HG03521 (cell line): ENCODE measurements at regions not wholly inside any gene's neighbourhood (a gene's known extent, or its start where the extent isn't known, plus 50 kb on each side); places are given as distances from the start of the nearest gene placed in this dataset.

Experiments used
- ATAC-seq: cut with Tn5 transposase; IDR thresholded peaks from one replicate; pipeline ENCODE4 v1.9.1; 2021; ENCODE audit warnings: mild to moderate bottlenecking, moderate library complexity; ENCODE audit not compliant: unreplicated experiment

DNA sequence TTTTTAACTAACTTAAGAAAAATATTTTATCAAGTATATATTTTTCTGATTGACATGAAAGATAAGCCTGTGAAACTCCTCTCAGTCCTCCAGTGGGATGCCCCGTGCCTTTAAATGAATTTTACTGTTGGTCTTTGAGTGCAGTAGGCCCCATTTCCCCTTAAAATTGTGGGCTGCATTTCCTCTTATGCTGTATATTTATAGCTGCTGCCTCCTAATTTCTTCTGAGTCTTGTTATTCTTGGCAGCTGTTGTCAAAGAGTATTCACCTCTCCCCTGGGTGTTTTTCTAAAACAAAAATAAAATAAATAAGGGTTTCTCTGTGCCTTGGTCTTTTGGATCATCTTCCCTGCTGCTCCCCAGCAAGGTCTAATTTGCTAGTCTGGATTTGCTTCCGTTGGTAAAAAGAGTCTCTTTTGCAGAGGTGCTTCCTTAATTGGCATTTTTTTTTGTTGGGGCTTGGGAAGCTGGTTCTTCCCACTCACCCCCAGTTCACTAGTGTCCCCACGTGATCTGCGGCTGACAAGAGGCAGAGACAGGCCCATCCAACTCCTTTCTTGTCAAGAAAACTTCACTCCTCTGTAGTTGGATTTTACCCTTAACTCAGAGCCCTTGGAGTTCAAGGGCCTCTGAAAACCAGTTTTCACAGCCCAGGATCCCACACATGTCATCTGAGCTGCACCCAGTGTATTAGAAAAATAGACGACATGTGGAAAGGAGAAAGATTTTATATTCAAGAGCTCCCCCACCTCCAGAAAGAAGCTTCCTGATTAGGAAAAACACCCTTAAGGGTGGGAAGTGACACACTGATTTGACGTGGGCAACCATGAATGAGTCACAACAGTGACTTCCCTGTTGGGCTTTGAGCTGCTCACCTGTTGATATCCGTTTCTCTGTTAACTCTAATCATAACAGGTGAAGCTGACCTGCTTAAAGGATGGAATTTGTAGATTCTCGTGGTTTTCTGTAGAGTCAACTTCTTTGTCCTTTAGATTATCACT, 431.5 kb downstream of the DCDC2C start:
- no peak for ATAC-seq

DNA sequence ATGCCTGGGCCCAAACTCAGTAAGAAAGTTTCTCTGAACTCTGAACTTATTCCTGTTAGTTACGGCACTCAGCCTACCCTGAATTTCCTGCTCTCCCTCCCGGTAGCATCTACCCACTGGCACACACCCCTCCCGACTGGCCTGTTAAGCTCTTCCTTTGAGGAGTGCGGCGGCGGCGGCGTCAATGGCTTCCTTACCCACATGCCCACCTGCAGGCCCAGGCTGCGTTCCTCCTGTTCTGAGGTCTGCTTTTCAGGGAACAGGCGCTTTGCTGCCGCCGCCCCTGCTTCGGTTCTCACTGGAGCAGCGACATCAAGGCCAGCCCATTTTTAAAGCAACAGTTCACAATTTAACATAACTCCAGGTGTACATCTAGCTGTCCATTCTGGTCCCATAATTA, 432.4 kb downstream of the DCDC2C start:
- no peak for ATAC-seq

DNA sequence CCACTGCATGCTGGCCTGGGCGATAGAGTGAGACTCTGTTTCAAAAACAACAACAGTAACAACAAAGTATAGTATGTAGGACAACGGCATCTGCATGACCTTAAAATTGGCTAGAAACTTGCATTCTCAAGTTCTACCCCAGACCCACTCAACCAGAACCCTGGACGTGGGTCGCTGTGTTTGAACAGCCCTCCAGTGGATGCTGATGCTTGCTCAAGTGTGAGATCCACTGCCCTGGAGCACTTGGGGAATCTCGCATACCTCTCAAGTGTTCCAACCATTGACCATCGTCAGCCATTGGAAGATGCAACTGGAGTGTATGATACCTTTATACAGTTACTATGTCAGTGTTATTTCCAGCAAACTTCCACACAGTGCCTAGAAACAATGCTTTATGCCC, 435.9 kb downstream of the DCDC2C start:
- no peak for ATAC-seq

DNA sequence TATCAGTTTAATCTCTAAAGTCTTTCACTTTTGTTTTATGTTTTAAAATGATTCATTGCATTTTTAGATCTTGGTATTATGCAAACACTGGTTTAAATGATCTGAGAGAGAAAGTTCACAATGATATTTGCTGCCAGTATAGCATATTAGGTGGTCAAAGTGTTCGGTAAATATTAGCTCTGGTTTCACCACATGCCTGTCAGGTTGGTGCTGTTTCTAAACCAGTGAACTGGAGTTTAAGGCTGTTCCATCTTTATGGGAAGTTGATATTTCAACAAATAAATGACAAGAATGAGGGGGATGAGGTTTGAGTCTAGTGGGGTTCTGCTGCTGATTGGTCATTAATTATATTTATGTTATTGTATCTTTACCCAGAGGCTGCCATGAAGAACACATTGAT, 436.4 kb downstream of the DCDC2C start:
- ATAC-seq = no peak

DNA sequence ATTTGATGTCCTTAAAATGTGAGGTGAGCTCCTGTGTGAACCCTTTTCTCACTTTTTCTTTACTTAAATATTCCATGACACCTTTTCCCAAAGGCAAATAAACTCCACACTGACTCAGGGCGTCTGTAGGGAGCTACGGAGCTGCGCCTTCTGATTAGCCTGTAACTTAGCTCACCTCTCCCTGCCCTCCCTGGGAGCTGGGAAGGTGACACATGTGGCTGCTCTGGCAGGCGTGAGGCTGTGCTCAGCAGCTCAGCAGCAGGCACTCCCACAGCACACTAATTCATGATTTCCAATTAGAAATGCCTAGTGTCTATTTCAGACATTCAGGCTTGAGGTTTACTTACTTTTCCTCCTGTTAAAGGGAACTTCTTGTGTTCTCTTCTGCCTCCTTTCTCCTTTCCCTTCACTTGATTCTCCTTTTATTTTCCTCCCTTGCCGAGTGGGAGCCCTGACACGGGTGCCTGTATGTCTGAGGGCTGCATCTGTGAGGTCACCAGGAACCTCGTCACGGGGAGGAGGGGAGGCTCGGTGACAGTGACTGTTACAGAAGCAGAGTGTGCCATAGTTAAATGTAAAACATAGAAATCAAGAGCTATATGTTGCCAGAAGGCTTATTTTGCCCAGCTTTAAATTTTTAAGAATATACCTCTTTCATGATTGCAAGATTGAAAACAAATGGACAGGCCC, 437.1 kb downstream of the DCDC2C start:
- no peak for ATAC-seq

DNA sequence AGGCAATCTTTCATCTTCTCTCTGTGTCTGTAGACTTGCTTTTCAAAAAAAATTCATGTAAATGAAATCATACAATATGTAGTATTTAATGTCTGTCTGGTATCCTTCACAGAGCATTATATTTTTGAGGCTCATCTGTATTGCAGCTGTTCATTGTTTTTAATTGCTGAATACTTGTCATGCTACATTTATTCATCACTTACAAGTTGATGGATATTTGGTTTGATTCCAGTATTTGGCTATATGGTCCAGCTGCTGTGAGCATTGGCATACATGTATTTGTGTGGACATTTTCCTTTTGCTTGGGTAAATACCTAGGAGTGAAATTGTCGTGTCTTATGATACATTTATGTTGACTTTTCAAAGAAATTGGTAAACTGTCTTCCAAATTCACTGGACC, 441.4 kb downstream of the DCDC2C start:
- ATAC-seq = no peak

DNA sequence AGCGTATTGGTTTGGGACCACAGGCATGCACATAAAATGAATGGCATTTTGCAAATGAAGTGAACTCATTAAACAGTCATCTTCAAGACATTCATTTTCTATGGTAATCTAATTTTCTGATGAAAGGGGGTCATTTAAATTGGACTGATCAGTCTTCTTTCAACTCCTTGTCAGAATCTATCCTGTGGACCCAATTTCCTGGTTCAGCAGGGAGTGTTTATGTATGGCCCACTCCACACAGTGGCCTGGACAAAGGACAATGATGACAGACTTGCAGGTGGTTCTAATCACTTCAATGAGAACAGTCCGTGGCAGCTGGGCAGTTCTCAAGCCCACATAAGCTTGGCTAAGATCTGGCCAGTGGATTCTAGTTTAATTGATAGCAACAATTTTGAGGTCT, 448.1 kb downstream of the DCDC2C start:
- no peak for ATAC-seq

DNA sequence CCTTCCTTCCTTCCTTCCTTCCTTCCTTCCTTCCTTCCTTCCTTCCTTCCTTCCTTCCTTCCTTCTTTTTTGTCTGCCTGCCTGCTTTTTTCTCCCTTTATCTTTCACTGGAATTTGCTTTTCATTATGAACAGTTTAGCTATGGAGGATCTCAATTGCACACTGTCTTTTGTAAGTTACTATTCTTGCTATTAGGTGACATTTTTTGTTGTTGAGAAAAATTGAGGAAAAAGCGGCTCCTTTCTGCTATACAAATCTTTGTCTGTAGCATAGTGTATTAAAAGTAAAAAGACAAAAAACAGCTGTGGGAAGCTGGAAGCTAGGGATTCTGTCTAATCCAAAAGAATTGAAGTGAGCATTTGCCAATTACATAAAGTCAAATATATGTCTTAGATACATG, 448.7 kb downstream of the DCDC2C start:
- no peak for ATAC-seq

DNA sequence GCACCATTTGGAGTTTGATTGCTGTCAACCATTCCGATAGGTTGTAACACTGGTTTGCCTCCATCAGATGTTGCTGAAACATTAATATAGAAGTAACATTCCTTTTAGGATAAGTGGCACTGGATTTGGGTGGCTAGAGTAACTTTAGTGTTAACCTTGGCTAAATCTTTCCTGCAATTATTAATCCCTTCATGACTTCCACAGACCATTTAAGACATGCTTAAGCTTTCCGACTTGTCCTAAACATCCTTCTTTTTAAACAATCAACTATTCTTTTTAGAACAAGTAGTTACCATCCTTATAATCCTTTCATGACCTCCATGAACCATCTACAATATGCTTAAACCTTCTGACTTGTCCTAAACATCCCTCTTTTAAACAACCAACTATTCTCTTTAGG, 465.5 kb downstream of the DCDC2C start:
- no peak for ATAC-seq

DNA sequence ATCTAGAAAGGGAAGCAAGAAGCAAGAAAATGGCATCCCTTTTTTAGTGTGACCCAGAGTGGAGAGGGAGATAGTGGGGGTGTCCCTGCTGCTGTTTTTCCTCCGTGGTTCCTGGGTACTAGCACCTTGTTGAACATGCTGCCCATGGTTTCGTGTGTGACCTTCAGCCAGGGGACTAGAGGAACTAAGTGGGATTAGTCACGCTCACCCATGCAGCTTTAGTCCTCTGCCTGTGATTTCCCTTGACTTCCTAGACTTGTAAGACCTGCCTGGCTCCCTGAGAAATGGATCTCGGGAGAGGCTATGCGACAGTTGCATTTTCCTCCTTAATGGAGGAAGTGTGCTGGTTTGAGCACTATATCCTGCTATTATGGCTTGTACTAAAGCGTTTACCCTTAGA, 471.4 kb downstream of the DCDC2C start:
- no peak for ATAC-seq

DNA sequence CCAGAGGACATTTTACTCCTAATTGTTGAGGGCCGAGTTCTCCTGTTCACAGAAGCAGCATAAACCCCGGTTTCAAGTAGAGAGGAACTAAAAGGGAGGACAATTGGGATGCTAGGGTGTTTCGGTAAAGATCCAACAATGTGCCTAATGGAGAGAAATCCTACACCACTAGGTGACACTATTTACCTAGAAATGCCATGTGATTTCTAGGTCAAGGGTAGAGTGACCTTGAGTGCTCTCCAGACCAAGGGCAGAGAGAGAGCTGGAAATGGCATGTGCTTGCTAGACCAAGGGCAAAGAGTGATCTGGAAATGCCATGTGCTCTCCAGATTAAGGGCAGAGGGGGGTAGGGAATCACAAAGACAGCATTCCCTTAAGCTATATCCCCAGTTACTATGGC, 472.0 kb downstream of the DCDC2C start:
- ATAC-seq = no peak

DNA sequence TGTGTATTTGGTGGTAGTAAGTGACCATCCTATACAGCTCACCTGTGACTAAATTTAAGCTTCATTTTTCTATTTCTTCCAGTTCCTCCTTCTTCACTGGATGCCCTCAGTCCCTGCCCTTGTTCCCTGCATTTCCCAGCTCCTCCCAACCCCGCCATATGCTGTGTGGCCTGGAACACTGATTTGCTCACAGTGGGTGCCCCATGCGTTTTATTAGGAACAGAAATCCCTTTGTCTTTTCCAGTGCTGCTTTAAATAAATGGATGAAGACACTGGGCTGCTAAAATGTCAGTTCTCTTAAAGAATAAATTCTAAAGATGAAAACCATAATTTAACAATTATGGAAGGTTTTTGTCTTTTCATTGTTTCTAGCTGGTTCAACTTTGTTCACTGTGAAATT, 477.3 kb downstream of the DCDC2C start:
- no peak for ATAC-seq

DNA sequence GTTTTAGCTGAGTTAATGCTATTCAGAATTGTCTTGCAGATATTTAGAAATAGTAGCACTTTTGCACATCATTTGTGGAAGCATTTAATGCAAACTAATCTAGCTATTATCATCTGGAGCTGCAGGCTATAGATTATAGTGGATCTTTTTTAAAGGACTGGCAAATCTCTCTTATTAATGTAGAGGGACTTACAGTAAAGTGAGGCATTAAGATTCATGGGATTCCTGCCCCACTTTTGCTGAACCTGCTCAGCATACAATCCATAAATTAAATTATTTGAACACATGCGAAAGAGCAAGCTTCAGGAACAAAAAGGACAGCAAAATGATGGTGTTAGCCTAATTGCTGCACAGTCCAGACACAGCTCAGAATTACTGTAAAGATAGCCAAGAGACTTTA, 477.7 kb downstream of the DCDC2C start:
- ATAC-seq = no peak

DNA sequence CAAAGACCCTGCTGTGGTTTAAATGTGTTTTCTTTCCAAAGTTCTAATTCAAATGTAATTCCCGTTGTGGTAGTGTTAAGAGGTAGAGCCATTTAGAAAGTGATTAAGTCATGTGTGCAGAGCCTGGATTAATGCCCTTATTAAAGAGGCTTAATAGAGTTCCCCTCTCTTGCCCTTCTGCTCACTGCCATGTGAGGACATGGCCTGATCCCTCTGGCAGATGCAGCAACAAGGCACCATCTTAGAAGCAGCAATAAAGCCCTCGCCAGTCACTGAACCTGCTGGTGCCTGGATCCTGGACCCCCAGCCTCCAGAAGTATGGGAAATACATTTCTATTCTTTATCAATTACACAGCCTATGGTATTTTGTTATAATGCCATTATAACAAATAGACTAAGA, 485.2 kb downstream of the DCDC2C start:
- ATAC-seq = no peak

DNA sequence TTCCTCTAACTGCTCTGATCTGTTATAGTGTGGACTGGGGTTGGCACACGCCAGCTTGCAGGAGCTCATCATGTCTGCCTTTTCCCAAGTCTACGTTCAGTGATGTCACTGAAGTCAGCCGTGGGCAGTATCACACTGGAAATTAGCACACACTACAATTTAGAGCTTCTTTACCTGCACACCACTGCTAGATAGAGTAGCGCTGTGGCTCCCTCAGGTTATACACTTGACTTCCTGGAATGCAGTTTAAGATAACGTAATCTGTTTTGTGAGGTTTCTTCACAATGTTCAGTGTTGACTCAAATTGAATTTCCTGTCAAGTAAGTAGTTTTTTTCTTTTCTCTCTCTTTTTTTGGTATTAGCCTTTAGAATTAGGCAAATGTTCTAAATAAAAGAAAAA, 487.2 kb downstream of the DCDC2C start:
- ATAC-seq = no peak

DNA sequence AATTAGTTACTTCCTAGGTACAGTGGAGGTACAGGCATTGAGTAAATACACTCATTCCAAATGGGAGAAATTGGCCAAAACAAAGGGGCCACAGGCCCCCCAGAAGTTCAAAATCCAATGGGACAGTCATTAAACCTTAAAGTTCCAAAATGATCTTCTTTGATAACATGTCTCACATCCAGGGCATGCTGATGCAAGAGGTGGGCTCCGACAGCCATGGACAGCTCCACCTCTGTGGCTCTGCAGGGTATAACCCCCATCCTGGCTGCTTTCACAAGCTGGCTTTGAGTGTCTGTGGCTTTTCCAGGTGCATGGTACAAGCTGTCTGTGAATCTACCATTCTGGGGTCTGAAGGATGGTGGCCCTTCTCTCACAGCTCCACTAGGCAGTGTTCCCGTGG, 488.7 kb downstream of the DCDC2C start:
- no peak for ATAC-seq

DNA sequence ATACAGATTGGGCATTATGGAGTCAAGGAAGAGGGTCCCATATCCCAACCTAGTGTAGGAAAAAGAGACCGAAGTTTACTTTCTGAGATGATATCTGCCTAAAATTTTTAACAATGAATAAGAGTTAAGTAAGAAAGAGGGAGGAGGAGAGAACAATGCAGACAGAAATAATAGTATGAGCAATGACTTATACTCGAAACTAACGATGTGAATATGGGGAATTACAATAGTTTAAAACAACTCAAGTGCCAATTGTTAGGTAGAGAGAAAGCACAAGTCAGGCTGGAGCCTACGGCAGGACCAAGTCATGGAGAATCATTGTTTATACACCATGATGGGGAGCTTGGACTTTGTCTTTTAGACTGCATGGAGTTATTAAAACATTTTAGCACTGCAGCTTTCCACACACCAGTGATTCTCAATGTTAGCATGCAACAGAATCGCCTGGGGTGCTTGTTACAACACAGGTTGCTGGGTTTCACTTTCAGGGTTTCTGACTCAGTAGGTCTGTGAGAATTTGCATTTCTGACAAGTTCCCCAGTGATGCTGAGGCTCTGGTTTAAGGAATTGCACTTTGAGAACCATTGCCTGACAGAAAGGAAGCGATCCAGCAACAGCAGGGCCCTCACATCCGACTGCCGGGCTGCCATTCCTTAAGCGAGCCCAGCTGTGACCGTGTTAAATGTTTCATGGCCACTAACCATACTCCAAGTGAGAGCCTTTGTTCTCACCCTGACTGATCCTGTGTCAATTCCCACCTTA, 511.2 kb downstream of the DCDC2C start:
- no peak for ATAC-seq

DNA sequence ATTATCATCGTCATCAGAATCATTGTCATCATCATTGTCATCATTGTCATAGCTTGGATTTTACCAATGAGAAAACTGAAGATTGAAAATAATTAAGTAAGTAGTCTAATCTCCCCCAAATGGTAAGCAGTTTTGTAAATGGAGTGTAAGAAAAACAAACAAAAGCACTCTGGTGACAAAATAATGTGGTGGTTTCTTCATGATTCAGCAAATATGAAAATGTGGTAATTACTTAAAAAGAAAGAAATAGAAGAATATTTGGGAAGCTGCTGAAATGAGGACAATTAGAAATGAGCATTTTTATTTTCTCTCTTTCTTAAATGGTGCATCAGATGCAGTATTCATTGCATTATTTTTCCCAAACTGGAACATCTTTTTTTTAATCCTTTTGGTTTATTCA, 514.4 kb downstream of the DCDC2C start:
- no peak for ATAC-seq

DNA sequence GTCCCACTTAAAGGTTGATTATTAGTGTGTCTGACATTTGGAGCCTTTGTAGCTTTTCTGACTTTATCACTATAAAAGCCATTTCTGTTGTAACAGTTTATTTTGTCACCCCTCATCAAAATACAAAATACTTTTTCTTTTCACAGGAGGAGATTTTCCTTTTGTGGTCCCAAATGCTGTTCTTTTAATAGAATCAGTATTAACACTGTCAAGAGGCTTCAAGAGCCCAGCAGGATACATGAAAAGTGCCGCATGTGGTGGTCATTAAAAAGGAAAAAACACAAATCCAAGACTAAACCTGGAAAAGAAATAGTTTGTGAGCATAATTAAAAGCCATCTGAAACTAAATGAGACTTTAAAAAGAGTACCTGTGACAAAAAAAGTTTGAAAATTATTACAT, 515.7 kb downstream of the DCDC2C start:
- no peak for ATAC-seq

DNA sequence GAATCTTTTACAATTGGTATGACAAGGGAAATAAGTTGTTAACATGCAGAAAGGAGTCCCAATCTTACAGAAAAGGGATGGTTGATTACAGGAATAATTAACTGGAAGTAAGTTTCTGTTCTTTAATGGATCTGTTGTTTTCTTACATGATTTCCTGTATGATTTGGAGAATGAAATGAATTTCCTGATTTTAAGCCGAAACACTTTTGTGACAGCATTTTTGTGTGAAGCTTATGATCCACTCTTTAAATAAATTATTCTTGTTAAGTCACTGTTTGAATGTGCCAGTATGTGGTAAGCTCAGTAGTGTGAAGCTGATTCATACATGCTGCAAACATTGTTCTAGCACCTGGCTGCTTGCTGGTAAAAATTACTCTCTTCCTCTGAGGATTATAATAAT, 516.2 kb downstream of the DCDC2C start:
- ATAC-seq = no peak

DNA sequence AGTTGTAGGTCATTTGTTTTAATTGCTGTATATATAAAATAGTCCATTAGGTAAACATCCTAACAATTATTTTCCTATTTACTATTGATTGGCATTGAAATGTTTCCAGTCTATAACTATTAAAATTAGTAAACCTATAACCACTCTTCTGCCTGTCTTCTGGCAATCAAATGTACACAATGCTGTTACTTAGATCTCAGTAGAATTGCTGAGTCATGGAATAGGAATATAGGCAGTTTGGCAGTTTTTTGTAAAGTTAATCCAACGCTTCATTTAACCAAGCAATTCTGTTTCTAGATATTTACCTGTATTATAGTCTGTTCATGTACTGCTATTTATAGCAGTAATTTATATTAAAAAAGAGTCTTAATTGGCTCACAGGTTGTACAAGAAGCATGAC, 518.1 kb downstream of the DCDC2C start:
- no peak for ATAC-seq

DNA sequence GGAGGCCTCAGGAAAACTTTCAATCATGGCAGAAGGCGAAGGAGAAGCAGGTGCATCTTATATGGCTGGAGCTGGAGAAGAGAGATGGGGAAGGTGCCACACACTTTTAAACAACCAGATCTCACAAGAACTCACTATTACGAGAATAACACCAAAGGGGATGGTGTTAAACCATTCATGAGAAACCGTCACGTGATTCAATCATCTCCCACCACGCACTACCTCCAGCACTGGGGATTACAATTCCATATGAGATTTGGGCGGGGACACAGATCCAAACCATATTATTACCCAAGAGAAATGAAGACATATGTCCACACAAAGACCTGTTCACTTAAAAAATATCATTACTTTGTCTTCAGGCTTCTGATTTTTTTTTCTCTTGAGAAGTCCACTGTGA, 518.5 kb downstream of the DCDC2C start:
- ATAC-seq = no peak
